GM23338 (cell line): ENCODE measurements at regions not wholly inside any gene's neighbourhood (a gene's known extent, or its start where the extent isn't known, plus 50 kb on each side); places are given as distances from the start of the nearest gene placed in this dataset.

Source experiments
- ATAC-seq: fragments of 200-7000 bp; cut with Tn5 transposase; 3 replicates; pipeline ENCODE4 v1.9.1; 2020
- DNase-seq: peaks from one replicate; pipeline ENCODE4 v3.0.0-alpha.2; 2015; ENCODE audit warnings: low spot score
- H2AFZ ChIP-seq: fragments of 200-600 bp; sonication (generic); 2 replicates; pipeline ENCODE4 v1.8.0; 2016; ENCODE audit warnings: antibody characterized with exemption, mild to moderate bottlenecking, moderate library complexity
- H3F3A ChIP-seq: fragments of 200-600 bp; sonication (generic); replicated peaks from 2 replicates; pipeline ENCODE4 v1.8.0; 2017; ENCODE audit warnings: antibody characterized with exemption, mixed run types, low read depth
- H3K27ac ChIP-seq: fragments of 200-600 bp; sonication (generic); 2 replicates; pipeline ENCODE4 v1.6.1; 2016; ENCODE audit warnings: low read depth
- H3K27me3 ChIP-seq: fragments of 200-600 bp; sonication (generic); 2 replicates; pipeline ENCODE4 v1.8.0; 2016; ENCODE audit warnings: mild to moderate bottlenecking, mixed run types, moderate library complexity; ENCODE audit not compliant: insufficient read depth
- H3K36me3 ChIP-seq: fragments of 200-600 bp; sonication (generic); 2 replicates; pipeline ENCODE4 v1.8.0; 2016; ENCODE audit warnings: mild to moderate bottlenecking; ENCODE audit not compliant: insufficient read depth
- H3K4me1 ChIP-seq: fragments of 200-600 bp; sonication (generic); 2 replicates; pipeline ENCODE4 v1.8.0; 2016; ENCODE audit warnings: mild to moderate bottlenecking, moderate library complexity; ENCODE audit not compliant: insufficient read depth
- H3K4me2 ChIP-seq: fragments of 200-600 bp; sonication (generic); 2 replicates; pipeline ENCODE4 v1.7.1; 2017; ENCODE audit warnings: mixed run types
- H3K4me3 ChIP-seq: fragments of 200-600 bp; sonication (generic); 2 replicates; pipeline ENCODE4 v1.6.1; 2016; ENCODE audit warnings: mixed run types
- H3K79me2 ChIP-seq: fragments of 200-600 bp; sonication (generic); replicated peaks from 2 replicates; pipeline ENCODE4 v1.8.0; 2017; ENCODE audit warnings: mild to moderate bottlenecking; ENCODE audit not compliant: insufficient read depth
- H3K9me2 ChIP-seq: fragments of 200-600 bp; sonication (generic); 2 replicates; pipeline ENCODE4 v1.8.0; 2017; ENCODE audit not compliant: insufficient read depth
- H4K20me1 ChIP-seq: fragments of 200-600 bp; sonication (generic); replicated peaks from 2 replicates; pipeline ENCODE4 v1.8.0; 2017; ENCODE audit warnings: mild to moderate bottlenecking; ENCODE audit not compliant: insufficient read depth
- H3K27ac Mint-ChIP-seq: 2 replicates; pipeline ENCODE4 v1.8.0; 2020; ENCODE audit warnings: inconsistent platforms, mild to moderate bottlenecking, moderate library complexity, mixed read lengths
- H3K27me3 Mint-ChIP-seq: 3 replicates; pipeline ENCODE4 v1.8.0; 2022; ENCODE audit warnings: low read depth, mild to moderate bottlenecking, moderate library complexity, mixed read lengths, inconsistent platforms; ENCODE audit not compliant: insufficient read depth, poor library complexity
- H3K36me3 Mint-ChIP-seq: 3 replicates; pipeline ENCODE4 v1.8.0; 2021; ENCODE audit warnings: low read depth, mild to moderate bottlenecking, inconsistent platforms, moderate library complexity, mixed read lengths
- H3K4me1 Mint-ChIP-seq: 3 replicates; pipeline ENCODE4 v1.8.0; 2020; ENCODE audit warnings: mild to moderate bottlenecking, inconsistent platforms, mixed read lengths
- H3K4me3 Mint-ChIP-seq: 3 replicates; pipeline ENCODE4 v1.8.0; 2021; ENCODE audit warnings: moderate library complexity, mild to moderate bottlenecking, inconsistent platforms, mixed read lengths
- H3K9me3 Mint-ChIP-seq: 3 replicates; pipeline ENCODE4 v1.8.0; 2020; ENCODE audit warnings: moderate library complexity, mild to moderate bottlenecking, inconsistent platforms, mixed read lengths
- CTCF ChIP-seq, 2 experiments: fragments of 200-600 bp in 1 of 2; sonication (generic) in 1 of 2; conservative IDR thresholded peaks; 2 replicates each; pipeline versions ENCODE4 v1.5.1 to v1.6.1; 2016 to 2017; ENCODE audit warnings: antibody characterized with exemption in 2 of 2, low read depth in 2 of 2, mild to moderate bottlenecking in 2 of 2, moderate library complexity in 1 of 2
- ETS1 ChIP-seq: IDR thresholded peaks from 2 replicates; pipeline ENCODE4 v1.6.1; 2016; ENCODE audit warnings: antibody characterized with exemption
- JUNB ChIP-seq: IDR thresholded peaks from one replicate; pipeline ENCODE4 v1.6.1; 2016; ENCODE audit warnings: antibody characterized with exemption; ENCODE audit not compliant: unreplicated experiment
- POLR2AphosphoS5 ChIP-seq: IDR thresholded peaks from 2 replicates; pipeline ENCODE4 v1.6.1; 2016; ENCODE audit warnings: antibody characterized with exemption, low read depth
- STAT1 ChIP-seq: IDR thresholded peaks from one replicate; pipeline ENCODE4 v1.6.1; 2016; ENCODE audit warnings: antibody characterized with exemption; ENCODE audit not compliant: unreplicated experiment
- ZNF331 ChIP-seq: fragments of 250-450 bp; sonication (Bioruptor Pico); IDR thresholded peaks from 2 replicates; pipeline ENCODE4 v1.5.0; 2020; ENCODE audit warnings: low read depth, mild to moderate bottlenecking, moderate library complexity
- TF ChIP-seq, protein P1 (sequence below): fragments of 250-450 bp; sonication (Bioruptor Pico); IDR thresholded peaks from 2 replicates; pipeline ENCODE4 v1.5.0; 2020; ENCODE audit warnings: mild to moderate bottlenecking, moderate library complexity

GRCh38 chr10:78866731-78867554 lies 201.8 kb upstream of the ZMIZ1 start (continued):
- TF ChIP-seq, protein P1, sequence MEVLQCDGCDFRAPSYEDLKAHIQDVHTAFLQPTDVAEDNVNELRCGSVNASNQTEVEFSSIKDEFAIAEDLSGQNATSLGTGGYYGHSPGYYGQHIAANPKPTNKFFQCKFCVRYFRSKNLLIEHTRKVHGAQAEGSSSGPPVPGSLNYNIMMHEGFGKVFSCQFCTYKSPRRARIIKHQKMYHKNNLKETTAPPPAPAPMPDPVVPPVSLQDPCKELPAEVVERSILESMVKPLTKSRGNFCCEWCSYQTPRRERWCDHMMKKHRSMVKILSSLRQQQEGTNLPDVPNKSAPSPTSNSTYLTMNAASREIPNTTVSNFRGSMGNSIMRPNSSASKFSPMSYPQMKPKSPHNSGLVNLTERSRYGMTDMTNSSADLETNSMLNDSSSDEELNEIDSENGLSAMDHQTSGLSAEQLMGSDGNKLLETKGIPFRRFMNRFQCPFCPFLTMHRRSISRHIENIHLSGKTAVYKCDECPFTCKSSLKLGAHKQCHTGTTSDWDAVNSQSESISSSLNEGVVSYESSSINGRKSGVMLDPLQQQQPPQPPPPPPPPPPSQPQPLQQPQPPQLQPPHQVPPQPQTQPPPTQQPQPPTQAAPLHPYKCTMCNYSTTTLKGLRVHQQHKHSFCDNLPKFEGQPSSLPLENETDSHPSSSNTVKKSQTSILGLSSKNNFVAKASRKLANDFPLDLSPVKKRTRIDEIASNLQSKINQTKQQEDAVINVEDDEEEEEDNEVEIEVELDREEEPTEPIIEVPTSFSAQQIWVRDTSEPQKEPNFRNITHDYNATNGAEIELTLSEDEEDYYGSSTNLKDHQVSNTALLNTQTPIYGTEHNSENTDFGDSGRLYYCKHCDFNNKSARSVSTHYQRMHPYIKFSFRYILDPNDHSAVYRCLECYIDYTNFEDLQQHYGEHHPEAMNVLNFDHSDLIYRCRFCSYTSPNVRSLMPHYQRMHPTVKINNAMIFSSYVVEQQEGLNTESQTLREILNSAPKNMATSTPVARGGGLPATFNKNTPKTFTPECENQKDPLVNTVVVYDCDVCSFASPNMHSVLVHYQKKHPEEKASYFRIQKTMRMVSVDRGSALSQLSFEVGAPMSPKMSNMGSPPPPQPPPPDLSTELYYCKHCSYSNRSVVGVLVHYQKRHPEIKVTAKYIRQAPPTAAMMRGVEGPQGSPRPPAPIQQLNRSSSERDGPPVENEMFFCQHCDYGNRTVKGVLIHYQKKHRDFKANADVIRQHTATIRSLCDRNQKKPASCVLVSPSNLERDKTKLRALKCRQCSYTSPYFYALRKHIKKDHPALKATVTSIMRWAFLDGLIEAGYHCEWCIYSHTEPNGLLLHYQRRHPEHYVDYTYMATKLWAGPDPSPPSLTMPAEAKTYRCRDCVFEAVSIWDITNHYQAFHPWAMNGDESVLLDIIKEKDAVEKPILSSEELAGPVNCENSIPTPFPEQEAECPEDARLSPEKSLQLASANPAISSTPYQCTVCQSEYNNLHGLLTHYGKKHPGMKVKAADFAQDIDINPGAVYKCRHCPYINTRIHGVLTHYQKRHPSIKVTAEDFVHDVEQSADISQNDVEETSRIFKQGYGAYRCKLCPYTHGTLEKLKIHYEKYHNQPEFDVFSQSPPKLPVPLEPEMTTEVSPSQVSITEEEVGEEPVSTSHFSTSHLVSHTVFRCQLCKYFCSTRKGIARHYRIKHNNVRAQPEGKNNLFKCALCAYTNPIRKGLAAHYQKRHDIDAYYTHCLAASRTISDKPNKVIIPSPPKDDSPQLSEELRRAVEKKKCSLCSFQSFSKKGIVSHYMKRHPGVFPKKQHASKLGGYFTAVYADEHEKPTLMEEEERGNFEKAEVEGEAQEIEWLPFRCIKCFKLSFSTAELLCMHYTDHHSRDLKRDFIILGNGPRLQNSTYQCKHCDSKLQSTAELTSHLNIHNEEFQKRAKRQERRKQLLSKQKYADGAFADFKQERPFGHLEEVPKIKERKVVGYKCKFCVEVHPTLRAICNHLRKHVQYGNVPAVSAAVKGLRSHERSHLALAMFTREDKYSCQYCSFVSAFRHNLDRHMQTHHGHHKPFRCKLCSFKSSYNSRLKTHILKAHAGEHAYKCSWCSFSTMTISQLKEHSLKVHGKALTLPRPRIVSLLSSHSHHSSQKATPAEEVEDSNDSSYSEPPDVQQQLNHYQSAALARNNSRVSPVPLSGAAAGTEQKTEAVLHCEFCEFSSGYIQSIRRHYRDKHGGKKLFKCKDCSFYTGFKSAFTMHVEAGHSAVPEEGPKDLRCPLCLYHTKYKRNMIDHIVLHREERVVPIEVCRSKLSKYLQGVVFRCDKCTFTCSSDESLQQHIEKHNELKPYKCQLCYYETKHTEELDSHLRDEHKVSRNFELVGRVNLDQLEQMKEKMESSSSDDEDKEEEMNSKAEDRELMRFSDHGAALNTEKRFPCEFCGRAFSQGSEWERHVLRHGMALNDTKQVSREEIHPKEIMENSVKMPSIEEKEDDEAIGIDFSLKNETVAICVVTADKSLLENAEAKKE = no peak
- TF ChIP-seq STAT1 = no peak
- TF ChIP-seq CTCF (conservative IDR thresholded peaks at IDR 0.05; ENCODE audit: low read depth in 2 of 2) = no peak
- TF ChIP-seq ETS1 = no peak
- no peak for TF ChIP-seq POLR2AphosphoS5

GRCh38 chr10:78867555-78867939 lies 201.2 kb upstream of the ZMIZ1 start:
- ATAC-seq (no peak), DNase-seq (no peak)
- Mint-ChIP-seq H3K9me3 (no peaks in the 10 kb centered on the region; the same call in 2 of the 3 replicates), H3K27ac (no peak overlapping the region), H3K4me1 (no peaks in the 10 kb centered on the region), H3K4me3 (no peak overlapping the region), H3K27me3 (peaks cover 9% of the 10 kb centered on the region), H3K36me3 (no peaks in the 10 kb centered on the region)
- Histone ChIP-seq H3K79me2 (no peaks in the 10 kb centered on the region), H3K4me2 (no peak overlapping the region), H2AFZ (no peak overlapping the region), H3F3A (no peaks in the 10 kb centered on the region), H3K4me1 (no peaks in the 10 kb centered on the region), H3K27me3 (no peaks in the 10 kb centered on the region), H3K27ac (no peak overlapping the region), H3K36me3 (no peaks in the 10 kb centered on the region), H4K20me1 (no peaks in the 10 kb centered on the region), H3K9me2 (no peaks in the 10 kb centered on the region), H3K4me3 (no peak overlapping the region)
- TF ChIP-seq JUNB = no peak
- no peak for TF ChIP-seq ZNF331 (CRISPR knock-in tag)
